Keratinocyte (primary cell): ENCODE measurements at regions not wholly inside any gene's neighbourhood (a gene's known extent, or its start where the extent isn't known, plus 50 kb on each side); places are given as distances from the start of the nearest gene placed in this dataset.

Experiments
- EZH2 ChIP-seq: IDR thresholded peaks from one replicate; pipeline ENCODE4 v1.6.1; 2012; ENCODE audit warnings: inconsistent platforms, mild to moderate bottlenecking, low read length, moderate library complexity
- TF ChIP-seq, protein P1 (sequence below), 3 experiments: IDR thresholded peaks in 1 of 3; conservative IDR thresholded peaks in 1 of 3; optimal IDR thresholded peaks in 1 of 3; 2 replicates in 2 of 3; 3 replicates in 1 of 3; pipeline versions ENCODE3 to v1.5.1; 2011; ENCODE audit warnings: low read length in 3 of 3, mild to moderate bottlenecking in 3 of 3, moderate library complexity in 2 of 3, control low read depth in 1 of 3, inconsistent platforms in 1 of 3; ENCODE audit not compliant: insufficient read depth in 2 of 3; ENCODE audit errors: extremely low read depth in 1 of 3

DNA sequence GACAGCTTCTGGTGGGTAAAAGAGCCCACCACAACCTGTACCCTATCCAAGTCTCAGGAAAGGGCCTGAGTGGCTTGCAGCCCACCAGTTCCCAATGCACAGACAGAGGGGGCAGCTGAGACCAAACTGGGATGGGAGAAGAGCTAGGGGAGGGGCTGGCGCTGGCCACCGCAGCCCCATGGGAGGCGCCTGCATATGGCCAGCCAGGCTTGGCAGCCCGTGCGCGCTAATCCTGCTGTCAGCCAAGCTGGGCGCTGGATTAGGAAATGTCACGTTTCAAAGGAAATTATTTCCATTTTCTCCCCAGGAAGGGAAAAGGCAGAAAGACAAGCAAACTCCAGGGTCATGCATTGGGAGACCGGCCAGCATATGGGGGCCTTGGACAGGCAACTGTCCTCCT lies 236.8 kb downstream of the BUD13 start:
- TF ChIP-seq, protein P1, sequence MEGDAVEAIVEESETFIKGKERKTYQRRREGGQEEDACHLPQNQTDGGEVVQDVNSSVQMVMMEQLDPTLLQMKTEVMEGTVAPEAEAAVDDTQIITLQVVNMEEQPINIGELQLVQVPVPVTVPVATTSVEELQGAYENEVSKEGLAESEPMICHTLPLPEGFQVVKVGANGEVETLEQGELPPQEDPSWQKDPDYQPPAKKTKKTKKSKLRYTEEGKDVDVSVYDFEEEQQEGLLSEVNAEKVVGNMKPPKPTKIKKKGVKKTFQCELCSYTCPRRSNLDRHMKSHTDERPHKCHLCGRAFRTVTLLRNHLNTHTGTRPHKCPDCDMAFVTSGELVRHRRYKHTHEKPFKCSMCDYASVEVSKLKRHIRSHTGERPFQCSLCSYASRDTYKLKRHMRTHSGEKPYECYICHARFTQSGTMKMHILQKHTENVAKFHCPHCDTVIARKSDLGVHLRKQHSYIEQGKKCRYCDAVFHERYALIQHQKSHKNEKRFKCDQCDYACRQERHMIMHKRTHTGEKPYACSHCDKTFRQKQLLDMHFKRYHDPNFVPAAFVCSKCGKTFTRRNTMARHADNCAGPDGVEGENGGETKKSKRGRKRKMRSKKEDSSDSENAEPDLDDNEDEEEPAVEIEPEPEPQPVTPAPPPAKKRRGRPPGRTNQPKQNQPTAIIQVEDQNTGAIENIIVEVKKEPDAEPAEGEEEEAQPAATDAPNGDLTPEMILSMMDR (optimal IDR thresholded peaks at IDR 0.05 in 1 of 3, IDR thresholded peaks at IDR 0.05 in 1 of 3, conservative IDR thresholded peaks at IDR 0.05 in 1 of 3; ENCODE audit: extremely low read depth in 1 of 3, insufficient read depth in 2 of 3, low read length in 3 of 3): no peak
- TF ChIP-seq EZH2: no peak
